ENCODE measurements at regions not wholly inside any gene's neighbourhood (a gene's known extent, or its start where the extent isn't known, plus 50 kb on each side); places are given as distances from the start of the nearest gene placed in this dataset.

DNA sequence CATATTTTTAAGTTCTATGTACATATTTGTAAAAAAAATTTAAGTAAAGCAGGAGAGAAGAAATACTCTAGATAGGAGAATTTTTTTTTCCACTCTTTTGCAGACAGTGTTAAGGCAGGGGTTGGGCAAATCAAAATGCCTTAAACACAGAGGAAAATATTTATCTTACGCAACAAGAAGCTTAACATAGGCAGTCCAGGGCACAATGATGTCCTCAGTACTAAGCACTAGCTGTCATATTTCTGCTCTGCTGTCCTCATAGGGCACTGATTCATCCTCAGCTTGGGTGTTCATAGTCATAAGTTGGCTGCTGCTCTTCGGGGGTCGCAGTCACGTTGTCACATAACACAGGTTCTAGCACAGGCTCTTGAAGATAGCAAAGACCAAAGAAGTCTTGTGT is 247.4 kb downstream of the PTBP2 start:
- TF ChIP-seq CTCF (IDR thresholded peaks at IDR 0.05) (no peak), POLR2AphosphoS5 (IDR thresholded peaks at IDR 0.05) (no peak), POLR2A (IDR thresholded peaks at IDR 0.05) (no peak)
- H3K36me3 ChIP-seq: no peaks in the 10 kb centered on the region
- no peaks in the 10 kb centered on the region for H3K4me1 ChIP-seq
- no peak overlapping the region for H3K4me3 ChIP-seq
- H3K27ac ChIP-seq: no peak overlapping the region
- H3K27me3 ChIP-seq: no peaks in the 10 kb centered on the region
- no peak for DNase-seq (ENCODE audit: low spot score in 2 of 2)
- H3K9me3 ChIP-seq: no peaks in the 10 kb centered on the region
- intact Hi-C loops (cut with DNase I; ENCODE audit: low total_unique reads): no loop called here

DNA sequence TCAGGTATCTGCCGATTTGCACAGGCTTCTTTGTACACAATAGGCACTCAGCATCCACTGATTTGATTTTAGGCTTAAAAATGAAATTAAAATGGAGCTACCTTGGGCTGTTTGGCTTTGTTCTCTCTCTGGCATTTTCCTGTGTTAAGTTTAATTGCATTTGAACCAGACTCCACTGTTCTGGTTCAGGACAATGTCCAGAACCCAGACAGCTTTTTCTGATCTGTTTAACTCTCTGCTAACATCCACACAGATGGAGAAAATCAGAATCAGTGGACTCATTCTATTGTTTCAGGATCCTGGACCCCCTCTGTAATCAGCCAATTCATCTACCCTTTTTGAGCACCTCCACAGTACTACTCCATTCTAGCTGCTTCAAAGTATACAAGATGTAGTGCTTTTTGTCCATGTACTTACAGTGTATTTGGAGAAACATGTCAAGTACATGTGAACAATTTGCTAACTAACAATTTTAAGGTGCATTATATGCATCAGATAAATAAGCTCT is 248.1 kb downstream of the PTBP2 start:
- no peak for DNase-seq (ENCODE audit: low spot score in 2 of 2)
- H3K4me1 ChIP-seq: no peaks in the 10 kb centered on the region
- H3K36me3 ChIP-seq: no peaks in the 10 kb centered on the region
- H3K27ac ChIP-seq: no peak overlapping the region
- TF ChIP-seq CTCF (IDR thresholded peaks at IDR 0.05): no peak
- TF ChIP-seq POLR2A (IDR thresholded peaks at IDR 0.05): no peak
- TF ChIP-seq POLR2AphosphoS5 (IDR thresholded peaks at IDR 0.05): no peak
- intact Hi-C loops (cut with DNase I; ENCODE audit: low total_unique reads): no loop called here
- H3K4me3 ChIP-seq: no peak overlapping the region
- H3K27me3 ChIP-seq: no peaks in the 10 kb centered on the region
- no peaks in the 10 kb centered on the region for H3K9me3 ChIP-seq

DNA sequence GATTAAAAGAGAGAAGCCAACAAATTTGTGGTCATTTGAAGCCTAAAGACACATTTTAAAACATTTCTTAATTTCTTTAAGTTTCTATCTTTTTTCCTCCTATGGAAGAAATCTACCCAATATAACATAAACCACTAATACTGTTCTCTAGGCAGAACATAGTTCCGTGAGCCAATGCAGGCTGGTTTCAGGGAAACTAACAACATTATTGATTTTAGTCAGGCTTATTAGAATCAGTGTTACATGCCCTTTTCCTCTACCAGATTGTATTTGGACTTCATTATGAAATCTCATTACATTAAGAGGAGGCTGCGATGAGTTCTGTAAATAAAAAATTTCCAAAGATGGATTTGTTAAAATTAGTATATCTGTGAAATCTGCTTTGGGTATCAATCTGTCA is 249.9 kb downstream of the PTBP2 start:
- Histone ChIP-seq H3K4me3 (no peak overlapping the region), H3K4me1 (no peaks in the 10 kb centered on the region), H3K9me3 (no peaks in the 10 kb centered on the region), H3K36me3 (no peaks in the 10 kb centered on the region), H3K27ac (no peak overlapping the region), H3K27me3 (no peaks in the 10 kb centered on the region)
- DNase-seq (ENCODE audit: low spot score in 2 of 2): no peak
- intact Hi-C loops (cut with DNase I; ENCODE audit: low total_unique reads): no loop called here
- TF ChIP-seq CTCF (IDR thresholded peaks at IDR 0.05) (no peak), POLR2AphosphoS5 (IDR thresholded peaks at IDR 0.05) (no peak), POLR2A (IDR thresholded peaks at IDR 0.05) (no peak)

- Histone ChIP-seq H3K27me3 (no peaks in the 10 kb centered on the region), H3K9me3 (no peaks in the 10 kb centered on the region), H3K27ac (no peak overlapping the region), H3K36me3 (no peaks in the 10 kb centered on the region), H3K4me3 (no peak overlapping the region), H3K4me1 (no peaks in the 10 kb centered on the region)
- intact Hi-C loops (cut with DNase I; ENCODE audit: low total_unique reads): no loop called here
- no peak for TF ChIP-seq POLR2AphosphoS5 (IDR thresholded peaks at IDR 0.05)
- no peak for TF ChIP-seq POLR2A (IDR thresholded peaks at IDR 0.05)
- no peak for TF ChIP-seq CTCF (IDR thresholded peaks at IDR 0.05)
- no peak for DNase-seq (ENCODE audit: low spot score in 2 of 2)
These were observed 250.4 kb downstream of the PTBP2 start for GRCh38 chr1:96971849-96972602.

- intact Hi-C loops (cut with DNase I; ENCODE audit: low total_unique reads): no loop called here
- Histone ChIP-seq H3K4me1 (no peaks in the 10 kb centered on the region), H3K4me3 (no peak overlapping the region), H3K27ac (no peak overlapping the region), H3K27me3 (no peaks in the 10 kb centered on the region), H3K9me3 (no peaks in the 10 kb centered on the region), H3K36me3 (no peaks in the 10 kb centered on the region)
- no peak for TF ChIP-seq POLR2A (IDR thresholded peaks at IDR 0.05)
- TF ChIP-seq CTCF (IDR thresholded peaks at IDR 0.05): no peak
- no peak for TF ChIP-seq POLR2AphosphoS5 (IDR thresholded peaks at IDR 0.05)
- DNase-seq (ENCODE audit: low spot score in 2 of 2): no peak
These were observed 252.0 kb downstream of the PTBP2 start for GRCh38 chr1:96973605-96974004.

All from breast epithelium (tissue), 4 donors.